HFF-Myc (cell line): ENCODE measurements at regions not wholly inside any gene's neighbourhood (a gene's known extent, or its start where the extent isn't known, plus 50 kb on each side); places are given as distances from the start of the nearest gene placed in this dataset.

Experiments used
- DNase-seq: peaks from one replicate; pipeline ENCODE4 v3.0.0-alpha.2; 2011; ENCODE audit warnings: low read depth; ENCODE audit errors: extremely low read depth
- H3K4me3 ChIP-seq: replicated peaks from 2 replicates; pipeline ENCODE4 v1.5.1; 2011; ENCODE audit warnings: low read depth, mild to moderate bottlenecking, control low read depth, low read length
- CTCF ChIP-seq: IDR thresholded peaks from 2 replicates; pipeline ENCODE4 v1.5.1; 2012; ENCODE audit warnings: mild to moderate bottlenecking, low read depth, low read length, control low read depth; ENCODE audit errors: missing control alignments

GRCh38 chr20:60810561-60810960, 441.5 kb upstream of the CDH4 start:
- H3K4me3 ChIP-seq = no peak overlapping the region
- TF ChIP-seq CTCF = no peak
- DNase-seq = no peak

DNA sequence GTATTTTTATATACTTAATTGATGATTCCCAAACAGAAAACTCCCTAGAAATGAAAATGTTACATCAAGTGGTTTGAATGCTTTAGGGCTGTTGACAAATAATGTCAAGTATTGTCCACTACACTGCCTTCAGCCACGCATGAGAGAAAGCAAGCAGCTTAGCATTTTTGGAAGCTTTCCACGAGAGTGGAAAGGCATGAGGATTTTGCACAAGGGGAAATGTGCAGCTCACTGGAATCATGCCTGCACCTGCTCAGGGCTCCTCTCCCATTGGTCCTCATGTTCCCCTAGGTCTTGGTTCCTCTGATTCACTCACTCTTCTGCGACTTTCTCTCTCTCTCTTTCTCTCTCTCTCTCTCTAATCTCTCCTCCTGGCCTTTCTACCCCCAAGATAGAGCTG, 439.5 kb upstream of the CDH4 start:
- no peak for TF ChIP-seq CTCF
- no peak for DNase-seq
- H3K4me3 ChIP-seq = no peak overlapping the region

DNA sequence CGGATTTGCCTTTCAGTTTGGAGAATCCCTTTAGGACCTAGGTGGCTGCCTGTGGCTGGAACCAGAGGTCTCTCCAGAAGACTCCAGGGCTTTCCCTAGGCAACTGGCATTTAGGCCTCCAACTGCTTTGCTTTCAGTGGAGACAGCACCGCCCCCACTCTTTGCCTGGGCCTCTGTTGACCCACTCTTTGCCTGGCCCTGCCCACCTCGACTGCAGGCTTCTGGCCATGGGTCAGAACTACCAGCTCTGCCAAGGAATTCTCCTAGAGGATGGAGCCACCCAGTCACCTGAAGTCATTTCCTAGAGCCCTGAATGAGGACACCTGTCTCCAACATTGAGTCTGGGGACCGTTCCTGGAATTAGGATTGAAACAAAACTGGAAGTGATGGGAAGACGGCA, 439.0 kb upstream of the CDH4 start:
- TF ChIP-seq CTCF = no peak
- no peak overlapping the region for H3K4me3 ChIP-seq
- DNase-seq = no peak

GRCh38 chr20:60815656-60816055, 436.4 kb upstream of the CDH4 start:
- H3K4me3 ChIP-seq = no peak overlapping the region
- no peak for TF ChIP-seq CTCF
- no peak for DNase-seq

DNA sequence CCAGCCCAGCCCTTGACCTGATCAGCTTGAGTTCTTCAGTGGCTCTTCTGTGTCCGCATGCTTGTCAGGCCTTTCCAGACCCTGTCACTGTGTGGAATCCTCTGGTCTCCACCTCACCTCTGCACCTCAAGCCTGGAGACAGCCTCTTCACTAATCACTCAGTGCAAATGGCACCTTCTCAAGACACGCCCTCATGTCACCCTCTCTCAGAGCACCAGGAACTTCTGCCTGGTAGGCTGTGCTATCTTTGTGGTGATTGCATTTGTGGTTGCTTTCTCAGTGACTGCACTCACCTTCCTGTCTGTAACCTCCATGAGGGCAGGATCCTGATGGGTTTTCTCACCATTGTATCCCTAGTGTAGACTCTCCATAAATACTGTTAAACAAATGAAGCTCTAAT, 435.2 kb upstream of the CDH4 start:
- H3K4me3 ChIP-seq = no peak overlapping the region
- DNase-seq = no peak
- no peak for TF ChIP-seq CTCF

- no peak overlapping the region for H3K4me3 ChIP-seq
- TF ChIP-seq CTCF = no peak
- DNase-seq = no peak
Measured at GRCh38 chr20:60817891-60818290, 434.2 kb upstream of the CDH4 start.

DNA sequence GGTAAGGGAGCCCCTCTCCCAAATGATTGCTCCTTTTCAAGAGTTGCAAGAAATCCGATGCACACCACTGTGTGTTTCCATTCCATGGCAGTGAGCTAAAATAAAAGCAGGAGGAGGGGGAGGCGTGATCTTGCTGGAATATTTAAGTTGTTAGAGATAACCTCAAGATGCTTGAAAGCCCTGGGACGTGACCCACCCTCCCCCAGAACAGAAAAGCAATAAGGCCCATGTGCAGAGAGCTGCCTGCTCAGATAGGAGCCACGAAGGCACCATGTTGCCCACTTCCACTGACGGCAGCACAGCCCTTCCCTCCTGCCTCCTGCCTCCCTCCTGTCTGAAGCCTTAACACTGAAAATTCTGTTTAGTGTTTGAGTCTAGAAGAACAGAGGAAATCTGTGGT, 432.6 kb upstream of the CDH4 start:
- DNase-seq = no peak
- H3K4me3 ChIP-seq = no peak overlapping the region
- no peak for TF ChIP-seq CTCF
